ENCODE measurements at regions not wholly inside any gene's neighbourhood (a gene's known extent, or its start where the extent isn't known, plus 50 kb on each side); places are given as distances from the start of the nearest gene placed in this dataset.

- no peak for TF ChIP-seq EZH2 (IDR thresholded peaks at IDR 0.05; ENCODE audit: insufficient read depth, poor library complexity, severe bottlenecking)
- TF ChIP-seq EZH2phosphoT487 (IDR thresholded peaks at IDR 0.05; ENCODE audit: insufficient read depth, low read depth): no peak
These were observed 364.3 kb downstream of the SLITRK6 start for GRCh38 chr13:85434927-85435326.
